ENCODE measurements at regions not wholly inside any gene's neighbourhood (a gene's known extent, or its start where the extent isn't known, plus 50 kb on each side); places are given as distances from the start of the nearest gene placed in this dataset.
"Not testable (repeated sequence)": the region's sequence is repeated elsewhere in the genome, so short reads cannot be mapped to it uniquely, and the experiment has no call there.

GRCh38 chr22:47615051-47615450 is 852.6 kb downstream of the TBC1D22A start:
- no peak for DNase-seq (ENCODE audit: low read depth, low spot score)
- in situ Hi-C loops (cut with HindIII; ENCODE audit: low pct_unique_long_range_greater_than_20kb, low sequenced_read_pairs) = no loop called here

- in situ Hi-C loops (cut with HindIII; ENCODE audit: low pct_unique_long_range_greater_than_20kb, low sequenced_read_pairs) = no loop called here
- peak; percentile 44 for DNase-seq (ENCODE audit: low read depth, low spot score)
These were observed 851.3 kb downstream of the TBC1D22A start for GRCh38 chr22:47613606-47614350.

DNA sequence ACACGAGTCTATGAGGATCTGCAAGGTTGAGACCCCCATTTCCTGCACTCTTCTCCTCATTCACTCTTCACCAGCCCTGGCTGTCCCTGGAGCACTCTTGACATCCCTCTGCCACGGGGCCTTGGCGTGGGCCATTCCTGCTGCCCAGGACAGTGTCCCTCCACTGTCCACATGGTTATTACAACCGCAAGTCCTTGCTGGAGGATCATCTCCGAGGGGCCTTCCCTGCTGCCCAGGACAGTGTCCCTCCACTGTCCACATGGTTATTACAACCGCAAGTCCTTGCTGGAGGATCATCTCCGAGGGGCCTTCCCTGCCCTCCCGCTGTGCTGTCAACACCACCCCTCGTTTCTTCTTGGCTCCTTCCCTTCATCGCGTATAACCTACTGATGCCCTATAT is 850.7 kb downstream of the TBC1D22A start:
- DNase-seq (ENCODE audit: low read depth, low spot score); in situ Hi-C loops (cut with HindIII; ENCODE audit: low pct_unique_long_range_greater_than_20kb, low sequenced_read_pairs): not testable (repeated sequence)

DNA sequence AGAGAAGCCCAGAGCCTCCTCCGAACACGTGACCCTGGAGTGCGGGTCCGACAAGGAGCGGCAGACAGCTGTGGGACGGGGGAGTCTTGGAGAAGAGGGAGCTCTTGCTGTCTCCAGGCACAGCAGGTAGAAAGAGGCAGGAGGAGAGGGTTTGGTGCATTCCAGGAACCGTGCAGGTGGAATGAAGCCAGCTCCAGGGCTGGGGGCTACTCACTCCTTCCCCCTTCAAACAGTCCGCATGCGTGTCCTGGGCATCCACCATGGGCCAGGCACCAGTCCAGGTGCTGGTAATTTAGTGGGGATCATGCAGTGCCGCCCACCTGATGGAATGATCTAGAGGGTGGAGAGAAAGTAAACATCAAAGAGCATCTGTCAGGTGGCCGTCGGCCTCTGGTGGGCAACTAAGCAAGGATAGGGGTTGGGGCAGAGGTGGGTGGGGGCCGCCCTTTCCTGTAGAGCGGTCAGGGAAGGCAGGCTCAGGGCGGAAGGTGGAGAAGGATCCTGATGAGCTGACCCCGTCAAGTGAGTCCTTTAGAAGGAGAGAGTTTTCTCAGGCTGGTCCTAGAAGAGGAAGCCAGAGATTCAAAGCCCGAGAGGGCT is 850.0 kb downstream of the TBC1D22A start:
- in situ Hi-C loops (cut with HindIII; ENCODE audit: low pct_unique_long_range_greater_than_20kb, low sequenced_read_pairs) = no loop called here
- no peak for DNase-seq (ENCODE audit: low read depth, low spot score)

DNA sequence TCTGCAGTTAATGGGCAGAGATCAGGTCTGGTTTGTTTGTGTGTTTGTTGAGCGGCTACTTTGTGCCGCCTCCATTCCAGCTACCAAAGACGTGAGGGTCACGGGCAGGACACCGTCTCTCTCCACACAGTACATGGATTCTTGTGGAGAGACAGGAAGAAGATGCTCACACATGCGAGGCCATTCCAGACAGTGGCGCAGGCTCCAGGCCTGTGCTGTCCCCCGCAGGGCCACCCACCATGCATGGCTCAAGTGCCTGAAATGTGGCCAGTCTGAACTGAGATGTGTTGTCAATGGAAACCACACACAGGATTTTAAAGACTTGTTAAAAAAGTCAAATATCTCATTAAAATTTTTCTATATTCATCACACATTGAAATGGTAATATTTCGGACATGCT is 848.3 kb downstream of the TBC1D22A start:
- DNase-seq (ENCODE audit: low read depth, low spot score) = no peak
- in situ Hi-C loops (cut with HindIII; ENCODE audit: low pct_unique_long_range_greater_than_20kb, low sequenced_read_pairs) = no loop called here

DNA sequence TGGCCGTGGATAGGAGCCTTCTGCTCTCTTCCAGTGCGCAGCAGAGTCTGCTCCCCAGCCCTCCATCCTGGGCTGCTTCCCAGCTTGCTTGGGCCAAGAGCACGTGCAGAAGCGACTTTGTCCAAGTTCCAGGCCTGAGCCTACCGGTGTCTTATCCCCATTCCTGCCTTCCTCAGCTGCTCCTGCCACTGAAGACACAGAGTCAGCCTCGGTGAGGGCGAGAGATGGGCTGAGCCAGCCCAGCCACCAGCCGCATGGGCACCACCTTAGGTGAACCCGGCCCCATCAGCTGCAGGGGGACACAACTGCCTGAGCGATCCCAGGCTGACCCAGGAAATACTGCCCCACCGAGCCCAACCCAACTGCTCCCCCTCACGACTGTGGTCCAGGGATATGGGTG is 847.8 kb downstream of the TBC1D22A start:
- DNase-seq (ENCODE audit: low read depth, low spot score) = no peak
- in situ Hi-C loops (cut with HindIII; ENCODE audit: low pct_unique_long_range_greater_than_20kb, low sequenced_read_pairs) = no loop called here

- in situ Hi-C loops (cut with HindIII; ENCODE audit: low pct_unique_long_range_greater_than_20kb, low sequenced_read_pairs) = no loop called here
- no peak for DNase-seq (ENCODE audit: low read depth, low spot score)
These were observed 847.2 kb downstream of the TBC1D22A start for GRCh38 chr22:47609653-47610052.

- no peak for DNase-seq (ENCODE audit: low read depth, low spot score)
- in situ Hi-C loops (cut with HindIII; ENCODE audit: low pct_unique_long_range_greater_than_20kb, low sequenced_read_pairs) = no loop called here
These were observed 846.0 kb downstream of the TBC1D22A start for GRCh38 chr22:47608421-47608820.

- DNase-seq (ENCODE audit: low read depth, low spot score) = no peak
- in situ Hi-C loops (cut with HindIII; ENCODE audit: low pct_unique_long_range_greater_than_20kb, low sequenced_read_pairs) = no loop called here
These were observed 845.0 kb downstream of the TBC1D22A start for GRCh38 chr22:47607486-47607885.

GRCh38 chr22:47606426-47606825 is 844.0 kb downstream of the TBC1D22A start:
- DNase-seq (ENCODE audit: low read depth, low spot score) = no peak
- in situ Hi-C loops (cut with HindIII; ENCODE audit: low pct_unique_long_range_greater_than_20kb, low sequenced_read_pairs) = no loop called here

- in situ Hi-C loops (cut with HindIII; ENCODE audit: low pct_unique_long_range_greater_than_20kb, low sequenced_read_pairs) = no loop called here
These were observed 843.4 kb downstream of the TBC1D22A start for GRCh38 chr22:47605886-47606285.

GRCh38 chr22:47605441-47605840 is 843.0 kb downstream of the TBC1D22A start:
- no peak for DNase-seq (ENCODE audit: low read depth, low spot score)
- in situ Hi-C loops (cut with HindIII; ENCODE audit: low pct_unique_long_range_greater_than_20kb, low sequenced_read_pairs) = no loop called here

More at GRCh38 chr22:47605886-47606285, 843.4 kb downstream of the TBC1D22A start:
- DNase-seq (ENCODE audit: low read depth, low spot score) = no peak

DNA sequence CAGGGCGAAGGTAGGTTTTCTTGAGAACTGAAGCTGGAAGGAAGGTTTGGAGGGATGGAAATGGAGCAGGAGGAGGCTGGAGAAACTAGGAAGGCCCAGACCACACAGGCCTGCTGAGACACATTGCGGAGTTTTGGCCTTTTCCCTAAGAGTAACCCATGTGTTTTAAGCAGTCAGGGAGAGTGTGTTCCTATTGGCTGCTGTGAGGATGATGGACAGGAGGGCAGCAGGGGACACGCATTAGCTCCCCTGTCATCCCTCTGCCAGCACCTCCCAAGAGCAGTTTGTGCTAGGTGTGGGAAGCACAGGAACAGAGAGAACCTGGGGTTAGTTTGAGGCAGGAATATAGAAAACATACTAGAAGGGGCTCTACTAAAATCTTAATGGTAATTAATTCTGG is 842.1 kb downstream of the TBC1D22A start:
- in situ Hi-C loops (cut with HindIII; ENCODE audit: low pct_unique_long_range_greater_than_20kb, low sequenced_read_pairs) = no loop called here

GRCh38 chr22:47602732-47603131 is 840.3 kb downstream of the TBC1D22A start:
- no peak for DNase-seq (ENCODE audit: low read depth, low spot score)
- in situ Hi-C loops (cut with HindIII; ENCODE audit: low pct_unique_long_range_greater_than_20kb, low sequenced_read_pairs) = no loop called here

More for the DNA sequence above, 842.1 kb downstream of the TBC1D22A start:
- DNase-seq (ENCODE audit: low read depth, low spot score) = no peak

DNA sequence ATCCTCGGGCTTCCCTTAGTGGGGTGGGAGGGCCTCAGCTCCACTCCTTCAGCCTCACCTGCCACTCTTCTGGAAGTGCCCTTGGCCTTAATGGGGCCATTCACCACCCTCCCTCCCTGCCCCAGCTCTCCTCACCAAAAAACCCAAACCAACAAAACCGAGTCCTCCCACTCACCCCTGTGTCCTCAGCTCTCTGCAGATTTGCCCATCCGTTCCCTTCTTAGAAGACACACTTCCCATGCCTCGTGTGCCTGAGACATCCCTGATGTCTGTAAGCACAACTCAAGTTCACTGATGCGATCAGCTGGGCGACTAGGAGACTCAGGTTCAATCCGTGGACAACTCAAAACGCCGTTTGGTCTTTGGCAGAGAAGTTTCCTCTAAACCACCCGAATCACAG is 839.2 kb downstream of the TBC1D22A start:
- in situ Hi-C loops (cut with HindIII; ENCODE audit: low pct_unique_long_range_greater_than_20kb, low sequenced_read_pairs) = no loop called here
- DNase-seq (ENCODE audit: low read depth, low spot score) = no peak

DNA sequence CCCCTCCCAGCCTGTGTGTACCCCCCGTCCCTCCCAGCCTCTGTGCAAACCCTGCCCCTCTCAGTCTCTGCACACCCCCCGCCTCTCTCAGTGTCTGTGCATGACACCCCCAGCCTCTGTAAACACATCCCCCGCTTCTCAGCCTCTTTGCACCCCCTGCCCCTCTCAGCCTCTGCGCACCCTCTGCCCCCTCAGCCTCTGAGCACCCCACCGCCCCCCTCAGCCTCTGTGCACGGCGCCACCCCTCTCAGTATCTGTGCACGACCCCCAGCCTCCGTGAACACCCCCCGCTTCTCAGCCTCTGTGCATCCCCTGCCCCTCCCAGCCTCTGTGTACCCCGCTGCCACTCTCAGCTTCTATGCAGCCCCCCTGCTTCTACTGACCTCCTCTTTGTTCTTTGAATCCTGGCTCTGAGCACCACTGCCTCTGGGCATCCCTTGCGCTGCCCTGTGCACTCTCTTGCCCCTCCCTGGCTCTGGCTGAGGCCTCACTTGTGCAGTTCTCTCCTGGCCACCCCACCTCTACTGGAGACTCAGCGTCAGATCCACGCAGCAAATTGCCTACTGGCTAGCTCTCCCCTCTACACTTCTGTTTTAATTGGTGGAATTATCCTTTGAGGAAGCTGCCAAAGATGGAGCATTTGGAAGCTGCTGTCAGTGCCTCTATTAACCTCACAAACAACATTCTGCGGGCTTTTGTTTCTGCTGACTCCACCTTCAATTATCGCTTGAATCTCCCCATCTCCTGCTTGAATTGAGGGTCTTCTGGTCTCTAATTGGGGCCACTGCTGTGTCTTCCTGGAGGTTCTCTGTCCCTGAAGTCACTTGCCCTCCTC is 838.6 kb downstream of the TBC1D22A start:
- in situ Hi-C loops (cut with HindIII; ENCODE audit: low pct_unique_long_range_greater_than_20kb, low sequenced_read_pairs) = no loop called here
- DNase-seq (ENCODE audit: low read depth, low spot score) = no peak

DNA sequence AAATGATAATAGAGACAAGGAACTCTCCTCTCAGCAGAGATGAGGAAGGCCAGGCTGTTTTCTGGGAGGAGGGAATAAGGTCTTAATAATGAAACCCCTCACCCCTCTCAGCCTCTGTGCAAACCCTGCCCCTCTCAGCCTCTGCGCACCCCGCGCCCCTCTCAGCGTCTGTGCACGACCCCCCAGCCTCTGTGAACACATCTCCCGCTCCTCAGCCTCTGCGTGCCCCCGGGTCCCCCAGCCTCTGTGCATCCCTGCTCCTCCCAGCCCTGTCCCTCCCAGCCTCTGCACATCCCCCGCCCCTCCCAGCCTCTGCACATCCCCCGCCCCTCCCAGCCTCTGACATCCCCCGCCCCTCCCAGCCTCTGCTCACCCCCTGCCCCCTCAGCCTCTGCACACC is 837.8 kb downstream of the TBC1D22A start:
- no peak for DNase-seq (ENCODE audit: low read depth, low spot score)
- in situ Hi-C loops (cut with HindIII; ENCODE audit: low pct_unique_long_range_greater_than_20kb, low sequenced_read_pairs) = no loop called here

DNA sequence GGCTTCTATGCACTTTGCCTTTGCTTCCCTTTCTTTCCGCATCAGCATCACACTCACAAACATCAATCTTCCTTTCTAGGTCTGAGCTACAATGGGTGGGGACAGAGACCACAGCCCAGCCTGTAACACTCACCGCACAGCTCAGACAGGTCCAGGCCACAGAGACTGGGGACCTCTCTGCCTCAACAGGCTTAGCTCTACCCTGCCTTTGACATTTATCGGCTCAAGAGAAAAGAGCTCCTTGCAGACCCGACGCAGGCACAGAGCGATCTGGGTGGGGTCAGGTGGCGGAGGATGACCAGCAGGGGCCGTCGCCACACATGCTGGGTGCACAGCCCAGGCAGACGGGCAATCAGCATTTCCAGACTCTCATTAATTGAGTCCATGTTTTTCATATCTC is 837.3 kb downstream of the TBC1D22A start:
- in situ Hi-C loops (cut with HindIII; ENCODE audit: low pct_unique_long_range_greater_than_20kb, low sequenced_read_pairs) = no loop called here

More for the DNA sequence above, 837.3 kb downstream of the TBC1D22A start:
- no peak for DNase-seq (ENCODE audit: low read depth, low spot score)

Measured in SK-MEL-5 (cell line).